Spinal cord (tissue), 9 donors: ENCODE measurements at regions not wholly inside any gene's neighbourhood (a gene's known extent, or its start where the extent isn't known, plus 50 kb on each side); places are given as distances from the start of the nearest gene placed in this dataset.
"Not testable (repeated sequence)": the region's sequence is repeated elsewhere in the genome, so short reads cannot be mapped to it uniquely, and the experiment has no call there.

Experiments used
- DNase-seq, 6 donors: peaks; one replicate each; pipeline versions ENCODE4 v3.0.0 to v3.0.0-alpha.2; 2013 to 2015; ENCODE audit warnings: low spot score in 6 of 6, low read depth in 4 of 6
- H3K27ac ChIP-seq: one replicate; pipeline ENCODE4 v1.5.1; 2013; ENCODE audit warnings: low read depth, low read length, control low read depth
- H3K27me3 ChIP-seq: one replicate; pipeline ENCODE4 v1.6.1; 2013; ENCODE audit warnings: low read length; ENCODE audit not compliant: control insufficient read depth, insufficient read depth
- H3K36me3 ChIP-seq: one replicate; pipeline ENCODE4 v1.6.1; 2013; ENCODE audit warnings: low read length; ENCODE audit not compliant: control insufficient read depth, insufficient read depth
- H3K4me1 ChIP-seq: one replicate; pipeline ENCODE4 v1.6.1; 2013; ENCODE audit warnings: low read length; ENCODE audit not compliant: control insufficient read depth, insufficient read depth
- H3K4me3 ChIP-seq: one replicate; pipeline ENCODE4 v1.5.1; 2013; ENCODE audit warnings: low read depth, low read length, control low read depth
- H3K9me3 ChIP-seq: one replicate; pipeline ENCODE4 v1.6.1; 2013; ENCODE audit warnings: low read length; ENCODE audit not compliant: control insufficient read depth, insufficient read depth
- WGBS: methylation state at CpG from one replicate; pipeline ENCODE4 v1.1.5; 2013; ENCODE audit warnings: missing lambda C conversion rate; ENCODE audit not compliant: insufficient coverage; 5-methylcytosine and 5-hydroxymethylcytosine counted together
- donor health status: healthy.

- Histone ChIP-seq H3K4me1 (peaks cover 3% of the 10 kb centered on the region), H3K36me3 (no peaks in the 10 kb centered on the region), H3K4me3 (no peak overlapping the region), H3K27ac (no peak overlapping the region), H3K9me3 (no peaks in the 10 kb centered on the region), H3K27me3 (no peaks in the 10 kb centered on the region)
- no CpG with 5 or more reads among the region's 2 CpGs for WGBS
- DNase-seq, result no peak
Observed at GRCh38 chr1:229011022-229011421, 259.9 kb upstream of the RAB4A start.

- Histone ChIP-seq H3K36me3 (no peaks in the 10 kb centered on the region), H3K4me1 (peaks cover 4% of the 10 kb centered on the region), H3K9me3 (no peaks in the 10 kb centered on the region), H3K4me3 (no peak overlapping the region), H3K27ac (no peak overlapping the region), H3K27me3 (no peaks in the 10 kb centered on the region)
- DNase-seq, result no peak
- no CpG with 5 or more reads among the region's 2 CpGs for WGBS
Observed at GRCh38 chr1:229012823-229013222, 258.1 kb upstream of the RAB4A start.

DNA sequence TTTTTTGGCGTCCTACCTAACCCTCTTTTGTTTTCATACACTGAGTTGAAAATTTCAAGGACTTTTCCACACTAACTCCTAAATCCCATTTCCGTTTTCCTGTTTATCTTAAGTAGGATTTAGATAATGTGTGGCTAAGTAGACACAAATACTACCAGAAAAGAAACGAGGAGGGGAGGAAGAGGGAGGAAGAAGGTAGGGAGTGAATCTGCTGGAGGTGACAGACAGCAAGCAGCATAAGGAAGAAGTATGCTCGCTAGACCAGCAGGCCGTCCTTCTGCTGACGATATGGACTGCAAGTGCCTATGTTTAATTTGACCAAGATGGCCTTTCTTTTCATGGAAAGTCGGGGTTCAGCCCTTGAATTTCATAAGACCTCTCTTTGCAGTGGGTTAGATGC is 256.9 kb upstream of the RAB4A start:
- Histone ChIP-seq H3K36me3 (no peaks in the 10 kb centered on the region), H3K27me3 (no peaks in the 10 kb centered on the region), H3K27ac (no peak overlapping the region), H3K9me3 (no peaks in the 10 kb centered on the region), H3K4me1 (peaks cover 4% of the 10 kb centered on the region), H3K4me3 (no peak overlapping the region)
- 40% methylated on average over 3 of the region's 7 CpGs for WGBS
- DNase-seq, result no peak

- DNase-seq, result no peak
- no peaks in the 10 kb centered on the region for H3K9me3 ChIP-seq
- H3K27ac ChIP-seq, result no peak overlapping the region
- no peak overlapping the region for H3K4me3 ChIP-seq
- H3K4me1 ChIP-seq, result peaks cover 4% of the 10 kb centered on the region
- no peaks in the 10 kb centered on the region for H3K36me3 ChIP-seq
- H3K27me3 ChIP-seq, result no peaks in the 10 kb centered on the region
- 48% methylated on average over 6 of the region's 13 CpGs for WGBS
Observed at GRCh38 chr1:229015806-229016205, 255.1 kb upstream of the RAB4A start.

DNA sequence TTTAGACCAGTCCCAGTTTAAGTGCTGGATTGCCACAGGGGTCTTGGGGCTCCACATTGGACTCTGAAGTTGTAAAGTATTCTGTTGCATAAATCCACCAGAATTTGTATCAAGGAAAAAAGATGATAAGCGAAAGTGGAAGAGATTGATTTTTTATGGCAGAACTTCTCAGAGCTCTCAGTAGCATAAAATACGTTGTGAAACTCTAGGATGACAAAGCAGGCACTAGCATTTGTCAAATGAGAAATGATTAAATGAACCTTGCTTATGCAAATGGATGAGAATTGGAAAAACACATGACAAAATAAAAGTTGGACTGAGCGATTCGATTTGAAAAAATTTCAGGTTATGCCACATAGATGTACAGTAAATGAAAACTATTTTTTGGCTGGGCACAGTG is 253.8 kb upstream of the RAB4A start:
- no peaks in the 10 kb centered on the region for H3K9me3 ChIP-seq
- H3K27ac ChIP-seq, result no peak overlapping the region
- whole genome bisulfite sequencing, result 90% methylated on average over 4 of the region's 4 CpGs
- no peak overlapping the region for H3K4me3 ChIP-seq
- H3K4me1 ChIP-seq, result peaks cover 4% of the 10 kb centered on the region
- no peaks in the 10 kb centered on the region for H3K36me3 ChIP-seq
- no peak for DNase-seq
- H3K27me3 ChIP-seq, result no peaks in the 10 kb centered on the region

DNA sequence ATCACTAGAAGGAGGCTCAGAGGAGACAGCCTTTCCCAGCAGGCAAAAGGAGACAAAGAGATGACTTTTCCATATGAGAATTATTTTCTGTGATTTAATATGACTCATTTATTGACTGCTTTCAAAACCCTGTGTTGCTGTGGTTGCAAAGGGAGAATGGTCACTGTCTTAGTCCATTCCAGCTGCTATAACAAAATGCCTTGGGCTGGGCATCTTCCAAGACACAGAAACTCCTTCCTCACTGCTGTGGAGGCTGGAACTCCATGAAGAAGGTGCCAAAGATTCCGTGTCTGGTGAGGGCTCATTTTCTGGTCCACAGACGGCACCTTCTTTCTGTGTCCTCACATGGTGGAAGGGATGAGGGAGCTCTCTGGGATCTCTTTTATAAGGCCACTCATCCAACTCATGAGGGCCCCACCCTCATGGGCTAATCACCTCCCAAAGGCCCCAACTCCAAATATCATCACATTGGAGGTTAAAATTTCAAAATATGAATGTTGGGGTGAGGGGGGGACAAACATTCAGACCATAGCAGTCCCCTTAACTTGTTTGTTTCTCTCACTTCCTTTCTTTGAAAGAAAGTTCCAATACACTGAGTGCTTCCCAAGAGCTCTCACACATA is 252.1 kb upstream of the RAB4A start:
- no peaks in the 10 kb centered on the region for H3K9me3 ChIP-seq
- peaks cover 14% of the 10 kb centered on the region for H3K4me1 ChIP-seq
- no peak overlapping the region for H3K27ac ChIP-seq
- H3K36me3 ChIP-seq, result no peaks in the 10 kb centered on the region
- H3K27me3 ChIP-seq, result no peaks in the 10 kb centered on the region
- H3K4me3 ChIP-seq, result no peak overlapping the region
- no CpG with 5 or more reads among the region's 2 CpGs for WGBS
- DNase-seq, result no peak

DNA sequence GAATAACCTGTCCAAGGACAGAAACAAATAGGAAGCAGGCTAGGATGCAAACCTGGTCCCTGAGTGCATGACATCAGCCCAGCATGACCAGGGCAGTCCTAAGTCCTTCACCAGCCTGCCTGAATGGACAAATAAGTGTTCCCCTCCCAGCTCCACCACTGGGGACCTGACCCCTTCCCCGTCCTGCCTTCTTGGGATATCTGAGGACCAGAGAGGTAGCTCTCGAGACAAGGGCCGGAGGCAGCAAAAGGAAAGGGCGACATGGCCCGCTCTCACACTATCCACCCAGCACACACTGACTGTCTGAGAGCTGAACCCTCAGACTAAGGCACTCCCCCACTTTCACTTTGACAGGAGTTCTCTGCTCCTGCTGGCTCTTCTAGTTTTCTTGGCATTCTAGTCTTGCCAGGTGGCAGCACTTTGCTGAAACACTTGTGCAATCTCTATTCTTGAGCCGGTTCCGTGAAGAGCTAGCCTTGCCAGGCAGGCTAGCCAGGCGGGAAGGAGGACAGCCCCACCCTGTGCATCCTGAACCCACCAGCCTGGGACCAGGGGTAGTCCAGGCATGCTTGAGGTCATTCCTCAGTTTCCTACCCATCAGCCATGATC is 251.1 kb upstream of the RAB4A start:
- DNase-seq, result peak in 1 of 6 donors; percentile 59
- H3K27me3 ChIP-seq, result no peaks in the 10 kb centered on the region
- no peak overlapping the region for H3K27ac ChIP-seq
- WGBS, result 95% methylated on average over 6 of the region's 8 CpGs
- no peaks in the 10 kb centered on the region for H3K36me3 ChIP-seq
- no peak overlapping the region for H3K4me3 ChIP-seq
- H3K4me1 ChIP-seq, result peaks cover 22% of the 10 kb centered on the region
- no peaks in the 10 kb centered on the region for H3K9me3 ChIP-seq

DNA sequence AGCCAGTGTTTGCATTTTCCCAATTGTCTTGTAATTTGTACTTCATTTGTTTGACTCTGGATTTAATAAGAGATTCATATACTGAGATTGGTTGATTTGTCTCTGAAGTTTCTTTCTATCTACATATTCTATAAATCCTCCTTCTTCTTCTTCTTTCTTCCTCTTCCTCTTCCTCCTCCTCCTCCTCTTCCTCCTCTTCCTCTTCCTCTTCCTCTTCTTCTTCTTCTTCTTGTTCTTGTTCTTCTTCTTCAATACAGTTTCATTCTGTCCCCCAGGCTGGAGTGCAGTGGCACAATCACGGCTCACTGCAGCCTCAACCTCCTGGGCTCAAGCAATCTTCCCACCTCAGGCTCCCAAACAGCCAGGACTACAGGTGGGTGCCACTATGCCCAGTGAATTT is 249.9 kb upstream of the RAB4A start:
- DNase-seq, H3K27me3 ChIP-seq, H3K9me3 ChIP-seq, H3K4me3 ChIP-seq, H3K27ac ChIP-seq, H3K36me3 ChIP-seq: not testable (repeated sequence)
- WGBS, result 100% methylated on average over 1 of the region's 1 CpG
- H3K4me1 ChIP-seq, result peaks cover 27% of the 10 kb centered on the region

GRCh38 chr1:229022595-229023333 is 248.1 kb upstream of the RAB4A start:
- Histone ChIP-seq H3K27ac (no peak overlapping the region), H3K4me3 (no peak overlapping the region), H3K27me3 (no peaks in the 10 kb centered on the region), H3K9me3 (no peaks in the 10 kb centered on the region), H3K36me3 (no peaks in the 10 kb centered on the region), H3K4me1 (peaks cover 31% of the 10 kb centered on the region)
- DNase-seq, result peak in 2 of 6 donors; percentile 37 to 59
- WGBS, result 45% methylated on average over 7 of the region's 8 CpGs
